Activated naive CD8-positive, alpha-beta T cell treated with anti-CD3 and anti-CD28 coated beads, Interleukin-2, amount 10 ng/mL, durations not matched to agents 7 days and 5 days (primary cell): ENCODE measurements at regions not wholly inside any gene's neighbourhood (a gene's known extent, or its start where the extent isn't known, plus 50 kb on each side); places are given as distances from the start of the nearest gene placed in this dataset.

Experiments used
- ATAC-seq: fragments of 150-1000 bp; cut with Tn5 transposase; one replicate; pipeline ENCODE4 v1.10.0; 2021; ENCODE audit warnings: low read depth, moderate library complexity
- POLR2A ChIA-PET: fragments of 350-600 bp; sonication (Branson Sonifier 250); formaldehyde crosslinking; loops from one replicate; lab custom pipeline; 2021; ENCODE audit warnings: antibody characterized with exemption; lab: Charles Lee
- DNase-seq: peaks from one replicate; pipeline ENCODE4 v3.0.0; 2021
- H3K27ac Mint-ChIP-seq: one replicate; pipeline ENCODE4 v1.8.0; 2022; ENCODE audit warnings: mild to moderate bottlenecking, mixed read lengths
- H3K27me3 Mint-ChIP-seq: one replicate; pipeline ENCODE4 v1.8.0; 2022; ENCODE audit warnings: mild to moderate bottlenecking, moderate library complexity, mixed read lengths
- H3K36me3 Mint-ChIP-seq: one replicate; pipeline ENCODE4 v1.8.0; 2021; ENCODE audit warnings: mild to moderate bottlenecking, mixed read lengths
- H3K4me1 Mint-ChIP-seq: one replicate; pipeline ENCODE4 v1.8.0; 2021; ENCODE audit warnings: mixed read lengths
- H3K4me3 Mint-ChIP-seq: one replicate; pipeline ENCODE4 v1.8.0; 2022; ENCODE audit warnings: mild to moderate bottlenecking, moderate library complexity, mixed read lengths
- H3K9me3 Mint-ChIP-seq: one replicate; pipeline ENCODE4 v1.8.0; 2021; ENCODE audit warnings: mixed read lengths

DNA sequence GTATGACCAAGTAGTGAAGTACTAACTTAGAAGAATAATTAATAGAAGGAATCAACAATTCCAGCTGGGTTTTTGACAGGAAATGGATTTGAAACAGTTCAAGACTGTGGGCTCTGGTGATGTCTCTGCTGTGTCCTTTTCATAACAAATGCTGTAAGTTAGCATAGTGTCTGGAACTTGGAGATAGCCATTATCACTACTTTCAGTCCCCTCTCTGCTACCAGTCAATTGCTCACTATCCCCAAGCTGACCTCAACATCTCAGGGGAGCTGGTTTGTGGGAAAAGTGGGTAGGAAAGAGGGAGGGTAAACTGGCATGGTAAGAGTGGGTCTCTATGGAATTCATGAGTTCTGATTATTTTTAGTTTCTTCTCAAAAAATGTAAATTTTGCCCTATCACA is 231.4 kb upstream of the MID1 start:
- H3K9me3 Mint-ChIP-seq: no peaks in the 10 kb centered on the region
- POLR2A ChIA-PET: no interaction called here

DNA sequence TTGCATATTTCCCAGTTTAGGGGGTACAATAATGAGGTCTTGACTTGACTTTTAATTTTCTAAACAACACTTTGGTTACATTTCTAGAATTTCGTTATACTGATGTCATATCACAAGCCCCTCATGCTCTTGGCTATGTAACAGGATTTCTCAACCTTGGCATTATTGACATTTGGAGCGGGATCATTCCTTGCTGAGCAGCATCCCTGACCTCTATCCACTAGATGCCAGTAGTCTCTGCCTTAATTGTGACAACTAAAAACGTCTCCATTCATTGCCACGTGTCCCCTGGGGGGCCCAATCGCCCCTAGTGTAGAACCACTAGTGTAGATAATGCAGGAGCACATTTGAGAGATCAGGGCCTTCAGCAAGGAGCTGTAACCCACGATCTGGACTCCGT is 234.2 kb upstream of the MID1 start:
- no peaks in the 10 kb centered on the region for H3K27me3 Mint-ChIP-seq
- no peaks in the 10 kb centered on the region for H3K9me3 Mint-ChIP-seq
- DNase-seq: no peak
- POLR2A ChIA-PET: no interaction called here
- no peak overlapping the region for H3K27ac Mint-ChIP-seq
- no peak for ATAC-seq
- no peak overlapping the region for H3K4me3 Mint-ChIP-seq
- H3K36me3 Mint-ChIP-seq: no peaks in the 10 kb centered on the region
- H3K4me1 Mint-ChIP-seq: peaks cover 1% of the 10 kb centered on the region

More for the DNA sequence above, 231.4 kb upstream of the MID1 start:
- ATAC-seq (no peak), DNase-seq (no peak)
- H3K27me3 Mint-ChIP-seq: no peaks in the 10 kb centered on the region
- no peaks in the 10 kb centered on the region for H3K36me3 Mint-ChIP-seq
- no peak overlapping the region for H3K27ac Mint-ChIP-seq
- no peak overlapping the region for H3K4me3 Mint-ChIP-seq
- no peaks in the 10 kb centered on the region for H3K4me1 Mint-ChIP-seq

DNA sequence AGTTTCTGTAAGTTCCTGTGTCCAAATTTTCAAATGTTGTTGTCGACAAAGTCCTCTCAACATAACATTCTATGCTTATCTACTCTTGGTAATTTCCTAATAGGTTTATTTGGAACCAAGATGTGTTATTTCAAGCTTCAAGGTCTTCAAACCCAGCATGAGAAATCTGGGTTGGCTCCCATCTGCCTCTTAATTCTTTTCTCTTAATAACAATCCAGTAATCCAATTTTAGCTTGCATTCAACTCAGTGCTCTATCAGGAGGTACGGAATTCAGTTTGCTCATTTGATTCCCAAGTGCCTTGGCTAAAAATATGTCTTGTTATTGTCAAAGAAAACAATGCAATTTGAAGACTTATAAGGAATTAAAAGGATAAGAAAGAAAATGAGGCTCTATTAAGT is 235.5 kb upstream of the MID1 start:
- ATAC-seq (no peak), DNase-seq (no peak)
- H3K27ac Mint-ChIP-seq: no peak overlapping the region
- H3K27me3 Mint-ChIP-seq: no peaks in the 10 kb centered on the region
- H3K9me3 Mint-ChIP-seq: no peaks in the 10 kb centered on the region
- H3K4me1 Mint-ChIP-seq: peaks cover 1% of the 10 kb centered on the region
- no peaks in the 10 kb centered on the region for H3K36me3 Mint-ChIP-seq
- POLR2A ChIA-PET: no interaction called here
- no peak overlapping the region for H3K4me3 Mint-ChIP-seq

DNA sequence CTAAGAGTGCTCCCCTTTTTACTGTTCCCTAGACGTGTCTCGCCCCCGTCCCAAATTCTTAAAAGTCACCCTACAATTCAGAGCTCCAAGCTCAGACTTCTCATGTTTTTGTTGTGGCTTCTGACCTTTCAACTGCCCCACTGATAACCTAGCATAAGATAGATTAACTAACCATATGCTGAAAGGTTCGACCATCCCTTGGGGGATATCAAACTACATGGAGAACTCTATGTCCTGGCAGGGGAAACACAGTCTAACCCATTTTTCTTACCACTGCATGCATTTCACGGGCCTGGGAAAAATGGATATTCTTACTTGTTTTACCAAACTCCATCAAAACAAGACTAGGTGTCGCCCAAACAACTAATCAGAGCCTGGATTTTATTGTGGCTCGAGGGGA is 236.4 kb upstream of the MID1 start:
- DNase-seq (no peak), ATAC-seq (no peak)
- Mint-ChIP-seq H3K27ac (no peak overlapping the region), H3K4me1 (peaks cover 1% of the 10 kb centered on the region), H3K36me3 (no peaks in the 10 kb centered on the region), H3K9me3 (no peaks in the 10 kb centered on the region), H3K27me3 (no peaks in the 10 kb centered on the region), H3K4me3 (no peak overlapping the region)
- POLR2A ChIA-PET: no interaction called here

DNA sequence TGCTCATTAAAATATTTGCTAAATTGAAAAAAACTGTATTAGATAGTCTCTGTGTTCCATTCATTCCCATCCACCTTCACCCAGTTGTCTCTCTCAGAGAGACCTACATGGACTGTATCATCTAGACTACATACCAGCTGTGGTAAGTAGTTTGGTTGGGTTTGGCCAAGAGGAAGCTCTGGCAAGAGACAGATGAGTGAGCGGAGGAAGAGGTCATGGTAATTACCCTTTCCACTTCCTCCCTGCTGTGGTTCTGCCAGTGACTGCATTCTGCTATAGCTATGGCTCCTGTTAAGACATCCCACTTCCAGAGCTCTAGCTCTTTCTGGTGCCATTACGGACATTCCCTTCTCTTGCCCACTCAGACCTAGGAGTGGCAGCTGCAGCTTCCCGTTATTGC is 239.0 kb upstream of the MID1 start:
- H3K4me3 Mint-ChIP-seq: no peak overlapping the region
- POLR2A ChIA-PET: no interaction called here
- peaks cover 1% of the 10 kb centered on the region for H3K4me1 Mint-ChIP-seq
- DNase-seq: no peak
- H3K9me3 Mint-ChIP-seq: no peaks in the 10 kb centered on the region
- no peaks in the 10 kb centered on the region for H3K36me3 Mint-ChIP-seq
- H3K27me3 Mint-ChIP-seq: no peaks in the 10 kb centered on the region
- ATAC-seq: no peak
- no peak overlapping the region for H3K27ac Mint-ChIP-seq

DNA sequence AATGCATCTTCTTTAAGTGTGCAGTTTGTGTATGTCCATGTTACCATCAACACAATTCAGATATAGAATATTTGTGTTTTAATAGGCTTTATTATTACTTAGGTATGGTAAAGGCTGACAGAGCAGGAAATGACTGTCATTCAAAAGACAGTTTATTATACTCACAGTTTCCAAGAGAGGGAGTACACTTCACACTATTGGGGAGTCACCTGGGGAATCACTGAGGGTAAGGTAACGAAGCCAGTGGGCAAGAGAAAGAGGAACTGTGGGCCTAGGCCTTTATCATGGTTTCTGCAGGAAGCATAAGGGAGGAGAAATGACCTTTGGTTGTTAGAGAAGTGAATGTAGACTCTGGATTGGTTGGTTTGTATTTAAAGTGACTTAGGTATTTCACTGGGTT is 235.1 kb upstream of the HCCS start:
- ATAC-seq: no peak
- POLR2A ChIA-PET: no interaction called here
- DNase-seq: no peak
- Mint-ChIP-seq H3K9me3 (peaks cover 2% of the 10 kb centered on the region), H3K4me3 (no peak overlapping the region), H3K27me3 (no peaks in the 10 kb centered on the region), H3K36me3 (no peaks in the 10 kb centered on the region), H3K27ac (no peak overlapping the region), H3K4me1 (no peaks in the 10 kb centered on the region)

DNA sequence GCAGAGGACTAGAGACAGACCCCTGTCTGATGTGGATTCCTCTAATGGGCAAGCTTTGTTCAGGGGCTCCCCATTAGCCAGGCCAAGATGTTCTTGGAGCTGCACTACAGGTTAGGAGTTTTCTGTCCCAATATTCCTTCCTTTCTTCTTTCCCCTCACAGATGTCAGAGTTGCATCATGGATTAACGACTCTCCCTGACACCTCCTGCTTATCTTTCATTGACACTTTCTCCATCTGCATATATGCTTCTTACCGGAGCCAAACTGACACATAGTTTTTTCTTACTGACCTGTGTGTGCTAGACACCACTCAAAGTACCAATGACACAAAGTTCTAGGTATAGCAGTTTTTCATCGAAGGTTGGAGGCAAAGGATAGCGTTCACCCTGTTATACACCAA is 228.6 kb upstream of the HCCS start:
- H3K27ac Mint-ChIP-seq: no peak overlapping the region
- DNase-seq (no peak), ATAC-seq (no peak)
- no peaks in the 10 kb centered on the region for H3K4me1 Mint-ChIP-seq
- no peaks in the 10 kb centered on the region for H3K36me3 Mint-ChIP-seq
- POLR2A ChIA-PET: no interaction called here
- peaks cover 2% of the 10 kb centered on the region for H3K9me3 Mint-ChIP-seq
- no peak overlapping the region for H3K4me3 Mint-ChIP-seq
- no peaks in the 10 kb centered on the region for H3K27me3 Mint-ChIP-seq

DNA sequence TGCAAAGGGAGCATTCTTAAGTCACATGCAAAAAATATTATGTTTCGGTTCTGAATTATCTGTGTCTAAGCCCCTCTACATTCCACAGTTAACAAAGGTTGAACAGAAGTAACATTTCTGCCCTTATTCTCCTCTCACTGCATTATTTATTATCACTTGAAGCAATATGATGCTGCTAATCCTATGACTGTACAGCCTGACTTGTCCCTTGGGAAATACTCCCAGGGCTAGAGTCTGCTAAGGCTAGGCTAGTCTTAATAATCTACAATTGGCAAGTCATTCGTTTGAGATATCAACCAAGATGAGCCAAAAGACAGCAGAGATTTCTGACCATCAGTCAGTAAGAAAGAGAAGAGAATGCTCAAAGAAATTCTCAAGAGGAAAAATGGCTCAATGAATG is 226.9 kb upstream of the HCCS start:
- Mint-ChIP-seq H3K4me1 (no peaks in the 10 kb centered on the region), H3K9me3 (peaks cover 2% of the 10 kb centered on the region), H3K36me3 (no peaks in the 10 kb centered on the region), H3K4me3 (no peak overlapping the region), H3K27ac (no peak overlapping the region), H3K27me3 (no peaks in the 10 kb centered on the region)
- DNase-seq (no peak), ATAC-seq (no peak)
- POLR2A ChIA-PET: no interaction called here

DNA sequence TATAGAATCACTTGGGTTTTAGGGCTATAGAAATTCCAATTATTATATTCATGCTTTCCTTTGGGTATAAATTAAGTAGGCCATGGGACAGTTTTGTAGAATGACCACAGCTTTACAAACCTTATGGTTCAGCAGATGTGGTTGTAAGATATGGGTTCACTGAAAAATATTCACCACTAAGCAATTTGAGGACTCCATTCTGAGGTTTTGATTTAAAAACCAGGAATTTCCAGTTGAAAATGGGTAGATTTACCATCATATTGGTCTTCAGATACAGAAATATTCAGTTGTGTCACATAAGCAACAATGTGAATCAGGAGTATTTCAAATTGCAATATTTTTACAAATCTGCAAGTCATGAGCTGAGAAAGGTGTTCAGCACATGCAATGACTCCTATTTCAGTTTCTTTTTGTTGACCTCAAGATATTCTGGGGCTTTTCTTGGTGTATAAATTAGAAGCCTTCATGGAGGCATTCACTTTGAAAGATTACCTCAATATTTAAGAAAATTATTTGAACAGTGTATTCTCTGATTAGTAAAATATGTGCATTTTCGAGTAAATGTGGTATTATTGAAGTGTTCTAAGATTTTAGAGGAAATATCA is 218.4 kb upstream of the HCCS start:
- POLR2A ChIA-PET: no interaction called here

DNA sequence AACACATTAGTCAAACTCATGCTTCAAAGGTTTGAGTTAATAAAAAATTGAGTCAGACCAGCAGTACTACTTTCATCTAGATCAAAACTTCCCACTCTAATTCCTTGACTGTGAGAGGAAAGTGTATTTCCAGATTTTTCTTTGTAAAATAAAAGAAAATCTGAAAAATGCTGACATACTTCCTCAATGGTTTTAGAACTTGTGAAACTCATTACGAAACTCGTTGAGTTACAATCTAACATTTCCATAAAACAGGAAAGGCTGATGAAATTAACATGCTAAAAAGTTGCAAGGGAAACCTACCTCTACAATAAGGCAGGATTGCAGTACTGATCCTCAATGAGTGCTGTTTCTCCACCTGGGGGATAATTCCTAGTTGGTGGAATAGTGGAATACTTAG is 217.8 kb upstream of the HCCS start:
- no peak overlapping the region for H3K4me3 Mint-ChIP-seq
- no peaks in the 10 kb centered on the region for H3K36me3 Mint-ChIP-seq
- DNase-seq (no peak), ATAC-seq (no peak)
- H3K9me3 Mint-ChIP-seq: no peaks in the 10 kb centered on the region
- no peaks in the 10 kb centered on the region for H3K4me1 Mint-ChIP-seq
- no peak overlapping the region for H3K27ac Mint-ChIP-seq
- POLR2A ChIA-PET: no interaction called here
- no peaks in the 10 kb centered on the region for H3K27me3 Mint-ChIP-seq

More for the DNA sequence above, 218.4 kb upstream of the HCCS start:
- H3K36me3 Mint-ChIP-seq: no peaks in the 10 kb centered on the region
- no peak for ATAC-seq
- H3K9me3 Mint-ChIP-seq: no peaks in the 10 kb centered on the region
- H3K4me1 Mint-ChIP-seq: no peaks in the 10 kb centered on the region
- no peaks in the 10 kb centered on the region for H3K27me3 Mint-ChIP-seq
- no peak overlapping the region for H3K27ac Mint-ChIP-seq
- DNase-seq: no peak
- no peak overlapping the region for H3K4me3 Mint-ChIP-seq

DNA sequence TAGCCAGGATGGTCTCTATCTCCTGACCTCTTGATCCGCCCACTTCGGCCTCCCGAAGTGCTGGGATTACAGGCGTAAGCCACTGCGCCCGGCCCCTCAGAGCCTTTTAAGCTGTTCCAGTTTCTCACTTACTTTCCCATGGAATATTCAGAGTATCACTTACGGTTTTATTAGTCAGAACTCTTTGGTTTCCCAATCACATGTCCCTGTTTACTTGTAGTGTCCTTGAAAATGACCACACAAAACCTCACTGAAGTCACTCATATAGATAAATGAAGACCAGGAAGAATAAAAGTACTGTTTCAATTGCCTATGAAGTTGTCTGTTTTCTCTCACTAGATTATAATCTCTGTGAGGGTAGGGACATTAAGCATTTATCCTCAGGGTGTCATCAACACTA is 217.2 kb upstream of the HCCS start:
- Mint-ChIP-seq H3K36me3 (no peaks in the 10 kb centered on the region), H3K4me1 (no peaks in the 10 kb centered on the region), H3K27ac (no peak overlapping the region), H3K4me3 (no peak overlapping the region), H3K27me3 (no peaks in the 10 kb centered on the region), H3K9me3 (no peaks in the 10 kb centered on the region)
- POLR2A ChIA-PET: no interaction called here
- DNase-seq (no peak), ATAC-seq (no peak)

DNA sequence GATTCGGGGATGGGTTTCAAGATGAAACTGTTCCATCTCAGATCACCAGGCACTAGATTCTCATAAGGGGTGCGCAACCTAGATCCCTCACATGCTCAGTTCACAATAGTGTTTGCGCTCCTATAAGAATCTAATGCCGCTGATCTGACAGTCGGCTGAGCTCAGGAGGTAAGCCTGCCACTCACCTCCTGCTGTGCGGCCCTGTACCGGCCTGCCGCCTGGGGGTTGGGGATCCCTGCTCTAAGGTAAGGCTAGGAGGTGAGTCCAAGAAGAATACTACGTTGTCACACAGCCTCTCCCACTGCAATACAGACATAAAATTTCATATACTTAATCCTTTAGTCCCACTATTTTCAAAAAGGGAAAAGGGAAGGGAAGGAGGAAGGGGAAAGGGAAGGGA is 213.4 kb upstream of the HCCS start:
- no peaks in the 10 kb centered on the region for H3K4me1 Mint-ChIP-seq
- DNase-seq: no peak
- no peak overlapping the region for H3K27ac Mint-ChIP-seq
- no peaks in the 10 kb centered on the region for H3K36me3 Mint-ChIP-seq
- no peak for ATAC-seq
- H3K4me3 Mint-ChIP-seq: no peak overlapping the region
- POLR2A ChIA-PET: no interaction called here
- H3K9me3 Mint-ChIP-seq: no peaks in the 10 kb centered on the region
- no peaks in the 10 kb centered on the region for H3K27me3 Mint-ChIP-seq

DNA sequence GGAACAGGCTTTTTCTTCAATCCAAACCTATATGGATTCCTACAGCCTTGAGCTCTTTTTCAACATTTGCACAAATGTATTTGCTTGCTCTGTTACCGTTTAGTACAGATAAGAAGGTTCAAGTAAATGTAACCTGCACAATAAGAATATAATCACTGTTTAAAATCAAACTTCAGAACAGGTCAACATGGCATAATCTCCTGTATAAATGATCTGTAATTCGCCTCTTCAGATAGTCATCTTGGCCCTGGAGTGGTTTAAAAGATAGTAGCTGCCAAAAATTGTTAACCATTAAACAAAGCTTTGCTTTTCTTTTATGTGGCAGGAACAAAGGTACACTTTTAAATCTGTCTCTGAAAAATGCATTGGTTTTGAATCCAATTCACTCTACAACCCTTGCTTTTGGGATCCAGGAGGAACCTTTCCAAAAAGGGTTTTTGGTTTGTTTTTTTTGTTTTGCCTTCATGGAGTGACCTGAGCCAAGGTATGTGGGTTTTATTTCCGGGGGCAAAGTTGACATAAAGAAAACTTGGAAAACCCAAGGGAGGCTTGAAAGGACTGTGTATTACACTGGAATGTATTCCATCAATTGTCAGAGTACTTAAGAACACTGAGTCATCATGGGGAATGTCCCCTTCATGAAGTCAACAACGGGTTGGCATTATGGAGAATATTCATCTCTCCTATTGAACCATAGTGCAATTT is 210.4 kb upstream of the HCCS start:
- no peak overlapping the region for H3K4me3 Mint-ChIP-seq
- no peaks in the 10 kb centered on the region for H3K27me3 Mint-ChIP-seq
- no peak for ATAC-seq
- no peaks in the 10 kb centered on the region for H3K9me3 Mint-ChIP-seq
- no peak for DNase-seq
- no peaks in the 10 kb centered on the region for H3K4me1 Mint-ChIP-seq
- H3K27ac Mint-ChIP-seq: no peak overlapping the region
- POLR2A ChIA-PET: no interaction called here
- no peaks in the 10 kb centered on the region for H3K36me3 Mint-ChIP-seq

DNA sequence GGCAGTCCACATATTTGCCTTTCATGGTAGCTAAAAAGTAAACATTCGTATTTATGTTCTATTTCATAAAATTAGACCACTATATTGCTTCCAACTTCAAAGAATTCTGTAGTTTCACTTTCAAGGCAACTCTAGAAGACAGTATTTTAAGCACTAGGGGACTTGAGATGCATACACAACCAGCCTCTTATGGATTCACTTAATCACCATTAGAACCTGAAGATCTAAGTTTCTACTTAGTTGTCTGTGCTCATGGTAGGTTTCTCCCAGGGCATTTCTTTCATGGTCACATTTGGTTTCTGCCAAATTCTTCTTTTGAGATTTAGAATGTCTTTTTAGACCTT is 209.9 kb upstream of the HCCS start:
- no peak overlapping the region for H3K27ac Mint-ChIP-seq
- no peaks in the 10 kb centered on the region for H3K36me3 Mint-ChIP-seq
- H3K4me1 Mint-ChIP-seq: no peaks in the 10 kb centered on the region
- H3K4me3 Mint-ChIP-seq: no peak overlapping the region
- POLR2A ChIA-PET: no interaction called here
- ATAC-seq (no peak), DNase-seq (no peak)
- H3K9me3 Mint-ChIP-seq: no peaks in the 10 kb centered on the region
- H3K27me3 Mint-ChIP-seq: no peaks in the 10 kb centered on the region
